GM21619 (cell line): ENCODE measurements at regions not wholly inside any gene's neighbourhood (a gene's known extent, or its start where the extent isn't known, plus 50 kb on each side); places are given as distances from the start of the nearest gene placed in this dataset.
"Not testable (repeated sequence)": the region's sequence is repeated elsewhere in the genome, so short reads cannot be mapped to it uniquely, and the experiment has no call there.

Source experiments
- ATAC-seq: cut with Tn5 transposase; IDR thresholded peaks from one replicate; pipeline ENCODE4 v1.9.1; 2021; ENCODE audit not compliant: unreplicated experiment

- no peak for ATAC-seq
Observed at GRCh38 chr6:21708320-21708580, 114.7 kb downstream of the SOX4 start.

GRCh38 chr6:21710216-21710615 lies 116.7 kb downstream of the SOX4 start:
- ATAC-seq = no peak

GRCh38 chr6:21710908-21711627 lies 117.5 kb downstream of the SOX4 start:
- ATAC-seq = no peak

GRCh38 chr6:21712213-21712612 lies 118.7 kb downstream of the SOX4 start:
- no peak for ATAC-seq

DNA sequence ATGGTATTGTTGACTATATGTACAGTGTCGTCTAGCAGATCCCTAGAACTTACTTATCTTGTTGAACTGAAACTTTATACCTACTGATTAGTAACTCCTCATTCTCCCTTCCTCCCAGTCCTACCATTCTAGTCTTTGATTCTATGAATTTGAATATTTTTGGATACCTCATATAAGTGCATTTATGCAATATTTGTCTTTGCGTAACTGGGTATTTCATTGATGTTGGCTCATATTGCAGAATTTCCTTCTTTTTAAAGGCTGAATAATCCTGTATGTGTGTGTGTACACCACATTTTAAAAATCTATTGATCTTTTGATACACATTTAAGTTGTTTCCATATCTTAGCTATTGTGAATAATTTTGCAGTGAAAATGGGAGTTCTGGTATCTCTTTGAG lies 119.9 kb downstream of the SOX4 start:
- ATAC-seq = no peak

GRCh38 chr6:21715180-21715579 lies 121.6 kb downstream of the SOX4 start:
- ATAC-seq = no peak

DNA sequence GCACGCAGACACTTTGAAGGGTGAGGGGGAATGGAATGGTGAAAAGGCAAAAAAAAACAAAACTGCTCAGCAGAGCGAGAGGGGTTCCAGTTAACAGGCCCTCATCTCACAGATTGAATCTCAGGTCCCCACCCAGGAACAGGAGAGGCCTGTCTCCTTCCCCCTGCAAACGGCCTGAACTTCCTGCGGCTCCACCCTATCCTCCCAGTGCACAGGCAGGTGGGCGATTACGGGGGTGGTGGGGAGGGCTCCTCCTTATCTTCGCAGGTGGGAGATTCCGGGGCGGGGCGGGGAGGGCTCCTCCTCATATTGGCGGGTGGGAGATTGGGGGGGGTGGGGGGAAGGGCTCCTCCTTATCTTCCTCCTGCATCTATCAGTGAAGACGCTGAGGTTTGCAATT lies 129.0 kb downstream of the SOX4 start:
- ATAC-seq = no peak

DNA sequence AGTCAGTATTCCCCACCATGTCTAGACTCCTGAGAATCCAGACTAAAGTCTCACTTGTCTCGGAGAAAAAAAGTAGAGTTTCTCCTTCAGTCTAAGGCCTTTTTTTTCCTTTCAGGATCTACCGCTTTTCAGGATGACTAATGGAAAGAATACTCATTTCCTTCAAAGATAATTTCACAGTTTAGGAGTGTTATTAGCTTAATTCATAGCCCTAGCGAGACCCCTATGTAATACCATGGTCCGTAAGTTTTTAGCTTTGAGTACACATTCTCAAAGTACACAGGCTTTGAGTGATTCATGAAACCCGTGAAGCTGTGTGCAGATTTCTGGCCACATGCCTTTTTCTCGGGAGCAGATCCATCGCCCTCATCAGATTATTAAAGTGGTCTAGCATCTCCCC lies 133.1 kb downstream of the SOX4 start:
- ATAC-seq = no peak

GRCh38 chr6:21728141-21728540 lies 134.6 kb downstream of the SOX4 start:
- ATAC-seq = no peak

- no peak for ATAC-seq
Observed at GRCh38 chr6:21729431-21729830, 135.9 kb downstream of the SOX4 start.

DNA sequence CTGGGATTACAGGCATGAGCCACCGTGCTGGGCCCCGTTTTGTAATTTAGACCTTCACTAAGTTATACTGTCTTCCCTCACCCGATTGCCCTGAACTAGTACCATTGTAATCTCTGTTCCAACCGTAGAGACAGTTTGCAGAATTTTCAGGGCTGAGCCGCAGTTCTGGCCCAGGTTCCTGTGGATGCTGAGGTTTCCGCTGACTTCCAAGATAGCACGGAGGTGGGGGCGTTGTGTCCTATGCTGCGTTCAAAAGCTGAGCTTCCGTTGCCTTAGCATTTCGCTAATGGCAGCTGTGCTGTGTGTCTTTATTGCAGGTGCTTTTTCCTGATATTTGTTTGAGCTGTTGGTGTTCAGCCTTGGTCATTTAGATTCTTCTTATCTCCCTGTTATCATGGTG lies 137.0 kb downstream of the SOX4 start:
- no peak for ATAC-seq

- ATAC-seq = no peak
Observed at GRCh38 chr6:21731411-21732031, 138.0 kb downstream of the SOX4 start.

DNA sequence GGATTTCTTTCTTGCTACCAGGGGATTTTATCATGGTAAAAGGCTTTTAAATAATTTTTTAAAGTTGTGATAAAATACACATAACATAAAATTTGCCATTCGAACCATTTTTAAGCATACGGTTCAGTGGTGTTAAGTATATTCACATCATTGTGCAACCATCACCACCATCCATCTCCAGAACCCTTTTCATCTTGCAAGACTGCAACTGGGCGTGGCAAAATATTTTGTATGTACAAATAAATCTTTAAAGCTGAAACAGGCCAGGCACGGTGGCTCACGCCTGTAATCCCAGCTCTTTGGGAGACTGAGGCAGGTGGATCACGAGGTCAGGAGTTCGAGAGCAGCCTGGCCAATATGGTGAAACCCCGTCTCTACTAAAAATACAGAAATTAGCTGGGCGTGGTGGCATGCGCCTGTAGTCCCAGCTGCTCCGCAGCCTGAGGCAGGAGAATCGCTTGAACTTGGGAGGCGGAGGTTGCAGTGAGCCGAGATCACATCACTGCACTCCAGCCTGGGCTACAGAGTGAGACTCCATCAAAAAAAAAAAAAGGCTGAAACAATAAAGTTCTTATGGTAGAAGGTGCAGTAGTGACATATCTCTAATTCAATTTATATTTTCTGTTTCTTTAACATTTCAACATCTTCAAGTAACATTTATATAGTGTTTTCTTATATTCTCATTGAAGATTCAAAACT lies 138.6 kb downstream of the SOX4 start:
- ATAC-seq = not testable (repeated sequence)

GRCh38 chr6:21732731-21733130 lies 139.2 kb downstream of the SOX4 start:
- no peak for ATAC-seq

- ATAC-seq = no peak
Observed at GRCh38 chr6:21733311-21733710, 139.8 kb downstream of the SOX4 start.

DNA sequence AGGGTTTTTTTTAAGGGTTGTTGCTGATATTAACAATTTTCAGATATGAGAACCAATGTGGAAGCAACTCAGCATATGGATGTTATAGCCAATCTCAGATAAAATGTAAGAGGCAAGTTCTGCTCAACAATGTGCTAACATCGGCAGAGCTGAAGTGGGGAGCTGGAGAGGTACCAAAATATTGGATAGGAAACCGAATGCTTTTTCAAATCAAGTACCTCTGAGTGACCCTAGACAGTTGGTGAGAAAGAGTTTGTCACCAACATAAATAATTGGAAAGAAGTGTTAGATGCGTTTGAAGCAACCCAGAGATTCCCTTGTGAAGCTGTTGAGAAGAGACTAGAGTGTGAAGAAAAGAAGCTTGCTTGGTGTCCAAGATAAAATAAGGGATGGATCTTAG lies 140.7 kb downstream of the SOX4 start:
- ATAC-seq = no peak

DNA sequence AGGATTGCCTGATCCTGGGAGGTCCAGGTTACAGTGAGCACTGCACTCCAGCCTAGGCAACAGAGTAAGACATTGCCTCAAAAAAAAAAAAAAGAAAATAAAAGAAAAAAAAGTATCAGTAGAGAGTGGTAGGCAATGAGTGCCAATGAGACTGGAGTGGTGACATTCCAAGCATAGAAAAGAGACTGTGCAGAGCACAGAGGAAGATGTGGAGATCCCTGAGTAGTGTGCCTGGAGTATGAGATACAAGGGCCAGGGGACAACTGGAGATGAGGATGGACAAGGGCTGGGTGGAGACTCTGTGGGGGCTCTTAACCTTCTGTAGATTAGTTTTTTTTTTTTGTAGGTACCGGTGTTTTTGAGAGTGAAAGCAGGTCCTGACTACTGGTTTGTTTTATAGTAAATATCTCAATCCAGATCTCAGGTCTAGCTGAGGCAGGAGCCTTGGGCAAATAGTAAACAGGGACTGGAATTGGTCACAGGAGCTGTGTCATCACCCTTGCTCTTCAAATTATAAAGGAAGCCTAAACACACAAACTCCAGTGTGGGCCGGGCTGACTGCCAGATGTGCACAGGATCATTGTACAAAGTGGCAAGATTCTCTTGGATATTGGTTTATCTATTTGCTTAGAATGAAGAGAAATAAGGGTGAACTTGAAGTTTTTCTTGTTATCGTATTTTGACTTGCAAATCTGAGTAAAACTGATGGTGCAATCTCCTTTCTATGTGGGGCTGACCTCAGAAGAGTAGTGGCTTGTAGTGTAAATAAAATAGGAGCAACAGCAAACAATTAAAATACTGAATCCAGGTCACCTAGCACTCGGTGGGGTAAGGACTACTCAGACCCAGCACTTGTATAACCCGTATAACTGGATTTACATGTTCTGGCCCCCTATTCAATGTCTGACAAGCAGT lies 144.9 kb downstream of the SOX4 start:
- ATAC-seq = no peak

DNA sequence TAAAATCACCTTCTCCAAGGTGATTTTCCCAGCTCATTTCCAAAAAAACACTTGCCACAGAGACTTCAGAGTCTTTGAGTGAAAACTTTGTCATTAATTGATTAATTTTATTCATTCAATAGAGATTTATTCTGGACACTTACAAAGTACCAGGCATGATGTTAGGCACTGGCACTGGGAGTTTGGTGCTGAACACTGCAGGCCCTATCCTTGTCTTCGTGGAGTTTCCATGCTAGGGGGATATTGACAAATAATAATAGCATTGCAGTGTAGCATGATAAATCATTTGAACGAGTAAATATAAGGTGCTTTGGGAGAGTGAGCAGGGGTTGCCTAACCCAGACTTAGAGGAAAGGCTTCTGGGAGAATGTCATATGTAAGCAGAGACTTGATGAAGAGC lies 145.7 kb downstream of the SOX4 start:
- no peak for ATAC-seq

DNA sequence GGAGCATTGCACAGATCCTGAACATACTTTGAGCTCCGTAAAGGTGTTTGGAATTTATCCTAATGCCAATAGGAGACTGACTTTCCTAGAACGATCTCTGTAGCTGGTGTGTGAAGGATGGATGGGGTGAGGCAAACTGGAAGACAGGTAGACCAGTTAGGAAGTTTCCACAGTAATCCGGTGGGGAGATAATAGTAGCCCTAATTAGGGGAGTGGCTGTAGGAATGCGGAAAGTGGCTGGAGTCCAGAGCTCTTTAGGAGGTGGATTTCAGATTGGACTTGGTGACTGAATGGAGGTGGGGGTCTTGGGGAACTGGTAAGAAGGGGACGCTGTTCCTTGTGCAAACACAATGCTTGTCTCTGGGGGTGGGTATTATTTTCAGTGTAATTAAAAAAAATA lies 146.3 kb downstream of the SOX4 start:
- ATAC-seq = no peak

GRCh38 chr6:21740376-21741124 lies 147.0 kb downstream of the SOX4 start:
- ATAC-seq = no peak
